Keratinocyte (primary cell): ENCODE measurements at regions not wholly inside any gene's neighbourhood (a gene's known extent, or its start where the extent isn't known, plus 50 kb on each side); places are given as distances from the start of the nearest gene placed in this dataset.
A peak's percentile ranks its signal among the peaks of the same experiment; 100 is the strongest.

Experiments used
- DNase-seq: peaks from one replicate; pipeline ENCODE4 v3.0.0-alpha.2; 2011; ENCODE audit warnings: low read depth, missing footprints, low spot score
- FAIRE-seq: peaks from 2 replicates; lab custom pipeline; 2011; peaks lifted over from hg19 to GRCh38; lab: Jason Lieb, UNC
- H2AFZ ChIP-seq: 2 replicates; pipeline ENCODE4 v1.6.0; 2012; ENCODE audit warnings: low read length, control low read depth, inconsistent platforms; ENCODE audit not compliant: control insufficient read depth
- H3K27ac ChIP-seq: 2 replicates; pipeline ENCODE4 v1.5.1; 2011; ENCODE audit warnings: low read length; ENCODE audit not compliant: control insufficient read depth, insufficient read depth
- H3K27me3 ChIP-seq: 3 replicates; pipeline ENCODE4 v1.6.0; 2011; ENCODE audit warnings: low read length; ENCODE audit not compliant: control insufficient read depth, insufficient read depth; ENCODE audit errors: extremely low read depth
- H3K36me3 ChIP-seq, 2 experiments: 2 replicates in 1 of 2; 3 replicates in 1 of 2; pipeline ENCODE4 v1.5.1; 2011; ENCODE audit warnings: low read length in 2 of 2, mild to moderate bottlenecking in 1 of 2; ENCODE audit not compliant: control insufficient read depth in 2 of 2, insufficient read depth in 2 of 2; ENCODE audit errors: extremely low read depth in 1 of 2
- H3K4me1 ChIP-seq: 3 replicates; pipeline ENCODE4 v1.5.1; 2011; ENCODE audit warnings: low read length; ENCODE audit not compliant: control insufficient read depth, insufficient read depth; ENCODE audit errors: extremely low read depth
- H3K4me2 ChIP-seq: 3 replicates; pipeline ENCODE4 v1.6.0; 2011; ENCODE audit warnings: low read depth, low read length; ENCODE audit not compliant: control insufficient read depth, insufficient read depth; ENCODE audit errors: extremely low read depth
- H3K4me3 ChIP-seq, 3 experiments: fragments of 200-600 bp in 1 of 3; sonication (generic) in 1 of 3; 2 replicates in 2 of 3; 3 replicates in 1 of 3; pipeline ENCODE4 v1.5.1; 2011 to 2016; ENCODE audit warnings: low read length in 3 of 3, mild to moderate bottlenecking in 3 of 3, control low read depth in 2 of 3, inconsistent platforms in 1 of 3, low read depth in 1 of 3, mixed read lengths in 1 of 3, mixed run types in 1 of 3, moderate library complexity in 1 of 3; ENCODE audit not compliant: control insufficient read depth in 2 of 3, insufficient read depth in 2 of 3; ENCODE audit errors: extremely low read depth in 1 of 3
- H3K79me2 ChIP-seq: 2 replicates; pipeline ENCODE4 v1.6.0; 2012; ENCODE audit warnings: low read length; ENCODE audit not compliant: control insufficient read depth, insufficient read depth
- H3K9ac ChIP-seq: 3 replicates; pipeline ENCODE4 v1.6.0; 2011; ENCODE audit warnings: low read length; ENCODE audit not compliant: control insufficient read depth, insufficient read depth; ENCODE audit errors: extremely low read depth
- H3K9me1 ChIP-seq: 3 replicates; pipeline ENCODE4 v1.6.0; 2011; ENCODE audit warnings: low read length; ENCODE audit not compliant: control insufficient read depth, insufficient read depth; ENCODE audit errors: extremely low read depth
- H3K9me3 ChIP-seq: 2 replicates; pipeline ENCODE4 v1.5.1; 2012; ENCODE audit warnings: low read depth, low read length; ENCODE audit not compliant: control insufficient read depth
- H4K20me1 ChIP-seq: 3 replicates; pipeline ENCODE4 v1.6.0; 2011; ENCODE audit warnings: low read length; ENCODE audit not compliant: control insufficient read depth, insufficient read depth; ENCODE audit errors: extremely low read depth
- EZH2 ChIP-seq: IDR thresholded peaks from one replicate; pipeline ENCODE4 v1.6.1; 2012; ENCODE audit warnings: inconsistent platforms, mild to moderate bottlenecking, low read length, moderate library complexity
- dilution Hi-C: fragments of 300-500 bp; cut with MboI; formaldehyde crosslinking; loops from one replicate; pipeline ENCODE4 v1.7.0; 2020; ENCODE audit warnings: low sequenced_read_pairs; ENCODE audit not compliant: extremely low pct_ligation_motif_present
- TF ChIP-seq, protein P1 (sequence below), 3 experiments: IDR thresholded peaks in 1 of 3; conservative IDR thresholded peaks in 1 of 3; optimal IDR thresholded peaks in 1 of 3; 2 replicates in 2 of 3; 3 replicates in 1 of 3; pipeline versions ENCODE3 to v1.5.1; 2011; ENCODE audit warnings: low read length in 3 of 3, mild to moderate bottlenecking in 3 of 3, moderate library complexity in 2 of 3, control low read depth in 1 of 3, inconsistent platforms in 1 of 3; ENCODE audit not compliant: insufficient read depth in 2 of 3; ENCODE audit errors: extremely low read depth in 1 of 3

DNA sequence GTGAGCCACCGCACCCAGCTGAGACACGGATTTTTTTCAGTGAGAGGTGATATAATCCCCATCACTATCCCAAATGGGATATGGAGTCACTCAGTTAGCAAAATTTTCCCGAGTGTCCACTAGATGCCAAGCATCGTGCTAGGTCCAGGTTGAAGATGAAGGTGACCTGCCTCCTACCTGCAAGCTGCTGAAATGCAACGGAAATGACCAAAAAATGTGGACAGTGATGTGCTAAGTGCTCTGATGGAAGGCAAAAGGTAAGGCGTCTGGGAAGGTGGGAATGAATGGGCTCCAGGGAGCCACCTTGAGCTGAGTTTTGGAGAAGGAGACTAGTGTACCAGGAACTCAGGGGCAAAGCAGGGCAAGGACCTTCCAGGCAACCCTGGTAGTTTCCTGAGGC is 64.6 kb downstream of the CALM1 start:
- H3K27me3 ChIP-seq = no peaks in the 10 kb centered on the region
- H3K27ac ChIP-seq = no peak overlapping the region
- peaks cover 10% of the 10 kb centered on the region for H3K4me1 ChIP-seq
- no peak overlapping the region for H3K4me2 ChIP-seq
- H3K9ac ChIP-seq = no peak overlapping the region
- dilution Hi-C loops = no loop called here
- no peaks in the 10 kb centered on the region for H3K79me2 ChIP-seq
- no peaks in the 10 kb centered on the region for H4K20me1 ChIP-seq
- no peak for FAIRE-seq
- no peaks in the 10 kb centered on the region for H3K9me1 ChIP-seq
- H2AFZ ChIP-seq = no peak overlapping the region
- no peak for DNase-seq
- H3K4me3 ChIP-seq = no peak overlapping the region
- TF ChIP-seq EZH2 = no peak
- TF ChIP-seq, protein P1, sequence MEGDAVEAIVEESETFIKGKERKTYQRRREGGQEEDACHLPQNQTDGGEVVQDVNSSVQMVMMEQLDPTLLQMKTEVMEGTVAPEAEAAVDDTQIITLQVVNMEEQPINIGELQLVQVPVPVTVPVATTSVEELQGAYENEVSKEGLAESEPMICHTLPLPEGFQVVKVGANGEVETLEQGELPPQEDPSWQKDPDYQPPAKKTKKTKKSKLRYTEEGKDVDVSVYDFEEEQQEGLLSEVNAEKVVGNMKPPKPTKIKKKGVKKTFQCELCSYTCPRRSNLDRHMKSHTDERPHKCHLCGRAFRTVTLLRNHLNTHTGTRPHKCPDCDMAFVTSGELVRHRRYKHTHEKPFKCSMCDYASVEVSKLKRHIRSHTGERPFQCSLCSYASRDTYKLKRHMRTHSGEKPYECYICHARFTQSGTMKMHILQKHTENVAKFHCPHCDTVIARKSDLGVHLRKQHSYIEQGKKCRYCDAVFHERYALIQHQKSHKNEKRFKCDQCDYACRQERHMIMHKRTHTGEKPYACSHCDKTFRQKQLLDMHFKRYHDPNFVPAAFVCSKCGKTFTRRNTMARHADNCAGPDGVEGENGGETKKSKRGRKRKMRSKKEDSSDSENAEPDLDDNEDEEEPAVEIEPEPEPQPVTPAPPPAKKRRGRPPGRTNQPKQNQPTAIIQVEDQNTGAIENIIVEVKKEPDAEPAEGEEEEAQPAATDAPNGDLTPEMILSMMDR (optimal IDR thresholded peaks at IDR 0.05 in 1 of 3, IDR thresholded peaks at IDR 0.05 in 1 of 3, conservative IDR thresholded peaks at IDR 0.05 in 1 of 3; ENCODE audit: extremely low read depth in 1 of 3, insufficient read depth in 2 of 3, low read length in 3 of 3) = peak in 2 of 3 experiments; percentile 10 to 26
- H3K36me3 ChIP-seq = no peaks in the 10 kb centered on the region
- H3K9me3 ChIP-seq = no peaks in the 10 kb centered on the region

DNA sequence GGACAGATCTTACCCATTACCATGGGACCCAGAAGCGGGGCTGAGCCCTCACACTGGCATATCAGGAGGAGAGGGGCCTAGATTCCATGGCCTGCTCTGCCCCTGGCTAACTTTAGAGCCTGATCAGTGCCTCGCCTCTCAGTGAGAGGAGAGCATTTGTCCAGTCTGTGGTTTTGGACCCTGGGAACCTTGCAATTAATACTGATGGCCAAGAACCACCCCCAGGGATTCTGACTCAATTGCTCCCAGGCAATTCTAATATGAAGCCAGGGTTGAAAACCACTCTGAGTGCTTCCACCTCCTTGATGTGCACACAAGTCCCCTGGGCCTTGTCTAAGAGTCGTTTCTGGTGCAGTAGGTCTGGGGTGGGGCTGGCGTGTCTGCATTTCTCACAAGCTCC is 67.7 kb downstream of the CALM1 start:
- Histone ChIP-seq H3K9me3 (no peaks in the 10 kb centered on the region), H3K36me3 (no peaks in the 10 kb centered on the region), H3K4me2 (no peak overlapping the region), H3K9me1 (no peaks in the 10 kb centered on the region), H3K27me3 (no peaks in the 10 kb centered on the region), H3K27ac (no peak overlapping the region), H4K20me1 (no peaks in the 10 kb centered on the region), H3K4me1 (no peaks in the 10 kb centered on the region), H2AFZ (no peak overlapping the region), H3K79me2 (no peaks in the 10 kb centered on the region), H3K4me3 (no peak overlapping the region), H3K9ac (no peak overlapping the region)
- dilution Hi-C loops = no loop called here
- DNase-seq (no peak), FAIRE-seq (no peak)
- no peak for TF ChIP-seq EZH2
- TF ChIP-seq, protein P1 (optimal IDR thresholded peaks at IDR 0.05 in 1 of 3, IDR thresholded peaks at IDR 0.05 in 1 of 3, conservative IDR thresholded peaks at IDR 0.05 in 1 of 3; ENCODE audit: extremely low read depth in 1 of 3, insufficient read depth in 2 of 3, low read length in 3 of 3) = no peak
